Activated naive CD4-positive, alpha-beta T cell treated with anti-CD3 and anti-CD28 coated beads, Interleukin-2, amount 10 ng/mL, durations not matched to agents 7 days and 5 days (primary cell): ENCODE measurements at regions not wholly inside any gene's neighbourhood (a gene's known extent, or its start where the extent isn't known, plus 50 kb on each side); places are given as distances from the start of the nearest gene placed in this dataset.

Experiments
- CTCF ChIA-PET: fragments of 350-600 bp; sonication (Branson Sonifier 250); formaldehyde crosslinking; loops from one replicate; lab custom pipeline; 2021; ENCODE audit warnings: antibody characterized with exemption; lab: Charles Lee
- DNase-seq: peaks from one replicate; pipeline ENCODE4 v3.0.0-alpha.2; 2020
- H3K27ac Mint-ChIP-seq: one replicate; pipeline ENCODE4 v1.8.0; 2021; ENCODE audit warnings: mild to moderate bottlenecking, moderate library complexity, mixed read lengths
- H3K27me3 Mint-ChIP-seq: one replicate; pipeline ENCODE4 v1.8.0; 2021; ENCODE audit warnings: mild to moderate bottlenecking, mixed read lengths
- H3K36me3 Mint-ChIP-seq: one replicate; pipeline ENCODE4 v1.8.0; 2021; ENCODE audit warnings: mixed read lengths
- H3K4me1 Mint-ChIP-seq: one replicate; pipeline ENCODE4 v1.8.0; 2021; ENCODE audit warnings: mixed read lengths
- H3K4me3 Mint-ChIP-seq: one replicate; pipeline ENCODE4 v1.8.0; 2021; ENCODE audit warnings: mild to moderate bottlenecking, moderate library complexity, mixed read lengths
- H3K9me3 Mint-ChIP-seq: one replicate; pipeline ENCODE4 v1.8.0; 2021; ENCODE audit warnings: mixed read lengths

DNA sequence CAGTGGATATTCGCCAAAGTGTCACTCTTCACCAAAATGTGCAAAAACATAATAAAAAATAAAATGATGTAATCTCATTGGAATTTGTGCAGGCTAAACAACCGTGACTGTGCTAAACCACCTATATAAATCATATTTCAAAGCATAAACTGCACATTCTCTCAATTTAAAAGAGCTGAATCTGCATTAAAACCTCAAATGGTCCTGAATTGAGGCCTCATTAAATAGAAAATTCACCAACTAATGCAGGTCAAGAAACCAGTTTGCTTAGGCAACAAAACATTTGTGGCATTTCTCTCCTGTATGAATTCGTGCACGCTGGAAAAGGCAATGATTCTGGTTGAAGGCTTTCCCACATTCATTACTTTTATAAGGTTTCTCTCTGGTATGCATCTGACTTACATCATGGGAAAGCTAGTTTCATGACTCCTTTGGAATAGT lies 80.1 kb upstream of the IFNG-AS1 start:
- Mint-ChIP-seq H3K27me3 (peaks cover 3% of the 10 kb centered on the region), H3K27ac (no peak overlapping the region), H3K4me1 (no peaks in the 10 kb centered on the region), H3K9me3 (peaks cover 2% of the 10 kb centered on the region), H3K4me3 (no peak overlapping the region), H3K36me3 (no peaks in the 10 kb centered on the region)
- no peak for DNase-seq
- CTCF ChIA-PET: interaction anchor here (0.8 kb wide), 1 partner anchor 11 kb away, joined by 3 read pairs; no protein-coding TSS in a partner anchor

- H3K9me3 Mint-ChIP-seq: peaks cover 2% of the 10 kb centered on the region
- no peak overlapping the region for H3K4me3 Mint-ChIP-seq
- no peak for DNase-seq
- CTCF ChIA-PET: no interaction called here
- peaks cover 3% of the 10 kb centered on the region for H3K27me3 Mint-ChIP-seq
- H3K27ac Mint-ChIP-seq: no peak overlapping the region
- no peaks in the 10 kb centered on the region for H3K4me1 Mint-ChIP-seq
- no peaks in the 10 kb centered on the region for H3K36me3 Mint-ChIP-seq
Observed at GRCh38 chr12:67909681-67910080, 79.6 kb upstream of the IFNG-AS1 start.

DNA sequence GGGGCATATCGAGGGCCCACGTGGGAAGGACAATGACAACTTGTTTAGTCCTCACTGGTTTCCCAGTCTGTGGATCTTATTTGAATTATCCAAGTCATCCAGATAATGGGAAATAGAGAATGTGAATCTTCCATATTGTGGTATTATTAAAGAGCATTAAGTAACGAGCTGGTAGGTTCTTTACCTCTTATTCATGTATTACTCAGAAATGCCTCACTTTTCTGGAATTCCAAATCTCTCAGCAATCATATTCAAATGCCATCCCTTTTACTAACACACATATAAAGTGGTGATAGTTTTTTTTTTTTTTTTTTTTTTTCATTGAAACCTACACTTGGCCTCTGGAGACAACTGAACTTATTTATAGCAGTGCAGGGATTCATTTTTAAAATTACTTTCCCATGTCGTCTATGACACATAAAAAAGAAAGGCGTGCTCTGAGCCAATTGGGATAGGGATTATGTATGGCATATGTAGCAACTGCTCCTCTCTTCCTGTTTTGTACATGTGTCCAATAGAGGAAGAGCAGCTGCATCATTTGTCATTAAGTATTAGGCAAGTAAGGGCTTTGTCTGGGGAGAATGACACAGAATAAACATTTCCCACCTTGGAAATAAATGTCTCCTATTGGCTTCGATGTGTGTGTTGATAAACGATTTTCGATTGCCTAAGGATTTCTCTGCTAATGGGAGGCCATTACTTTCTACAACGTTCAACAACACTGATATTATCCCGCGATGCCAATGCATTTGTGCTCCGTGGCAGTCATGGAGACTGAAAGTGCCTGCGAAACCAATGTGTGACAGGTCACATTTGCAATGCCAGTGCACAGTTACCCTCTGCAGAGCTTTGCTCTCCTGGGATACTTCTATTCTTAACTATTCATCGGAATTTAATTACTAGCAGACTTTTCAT lies 78.6 kb upstream of the IFNG-AS1 start:
- Mint-ChIP-seq H3K36me3 (no peaks in the 10 kb centered on the region), H3K4me1 (no peaks in the 10 kb centered on the region), H3K4me3 (no peak overlapping the region), H3K9me3 (peaks cover 2% of the 10 kb centered on the region), H3K27ac (no peak overlapping the region), H3K27me3 (peaks cover 4% of the 10 kb centered on the region)
- CTCF ChIA-PET: no interaction called here
- DNase-seq: no peak

DNA sequence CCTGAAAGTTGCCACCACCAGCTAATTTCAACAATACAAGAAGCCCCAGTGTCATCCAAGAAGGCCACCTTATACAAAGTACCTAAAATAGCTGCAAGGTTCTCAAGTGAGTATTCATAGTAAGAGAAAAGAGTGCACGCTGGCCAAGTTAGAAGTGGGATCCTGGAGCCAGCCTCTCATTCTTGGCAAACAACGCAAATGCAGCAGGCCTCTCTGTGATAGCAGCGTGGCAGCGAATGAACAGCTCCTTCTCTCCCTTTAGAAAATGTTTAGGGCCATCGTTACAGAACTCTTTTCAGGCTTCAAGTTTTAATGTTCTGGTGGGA lies 78.0 kb upstream of the IFNG-AS1 start:
- Mint-ChIP-seq H3K4me3 (no peak overlapping the region), H3K9me3 (peaks cover 2% of the 10 kb centered on the region), H3K4me1 (no peaks in the 10 kb centered on the region), H3K27ac (no peak overlapping the region), H3K36me3 (no peaks in the 10 kb centered on the region), H3K27me3 (peaks cover 8% of the 10 kb centered on the region)
- no peak for DNase-seq
- CTCF ChIA-PET: no interaction called here

GRCh38 chr12:67911789-67912188 lies 77.5 kb upstream of the IFNG-AS1 start:
- no peaks in the 10 kb centered on the region for H3K36me3 Mint-ChIP-seq
- H3K27ac Mint-ChIP-seq: no peak overlapping the region
- no peak for DNase-seq
- peaks cover 13% of the 10 kb centered on the region for H3K27me3 Mint-ChIP-seq
- H3K9me3 Mint-ChIP-seq: peaks cover 2% of the 10 kb centered on the region
- no peaks in the 10 kb centered on the region for H3K4me1 Mint-ChIP-seq
- CTCF ChIA-PET: no interaction called here
- H3K4me3 Mint-ChIP-seq: no peak overlapping the region

DNA sequence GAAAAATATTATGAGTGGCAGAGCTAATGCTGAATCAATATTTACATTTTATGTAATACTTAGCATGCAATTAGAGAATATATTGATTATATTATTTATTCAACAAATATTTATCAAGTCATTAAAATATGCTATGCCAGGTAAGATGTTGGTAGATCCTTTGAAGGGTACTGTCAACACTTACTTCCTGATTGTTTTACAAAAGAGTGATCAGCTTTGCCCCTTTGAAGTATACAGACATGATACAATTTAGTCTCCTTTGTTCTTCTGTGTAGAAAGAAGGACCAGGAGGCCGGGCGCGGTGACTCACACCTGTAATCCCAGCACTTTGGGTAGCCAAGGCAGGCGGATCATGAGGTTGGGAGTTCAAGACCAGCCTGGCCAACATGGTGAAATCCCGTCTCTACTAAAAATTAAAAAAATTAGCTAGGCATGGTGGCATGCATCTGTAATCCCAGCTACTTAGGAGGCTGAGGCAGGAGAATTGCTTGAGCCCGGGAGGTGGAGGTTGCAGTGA lies 73.9 kb upstream of the IFNG-AS1 start:
- Mint-ChIP-seq H3K9me3 (no peaks in the 10 kb centered on the region), H3K27me3 (peaks cover 19% of the 10 kb centered on the region), H3K27ac (no peak overlapping the region), H3K4me3 (no peak overlapping the region), H3K4me1 (no peaks in the 10 kb centered on the region), H3K36me3 (no peaks in the 10 kb centered on the region)
- DNase-seq: no peak
- CTCF ChIA-PET: no interaction called here

GRCh38 chr12:67916266-67916970 lies 72.8 kb upstream of the IFNG-AS1 start:
- CTCF ChIA-PET: interaction anchor here (1.0 kb wide), 1 partner anchor 26 kb away, joined by 3 read pairs; no protein-coding TSS in a partner anchor
- Mint-ChIP-seq H3K27ac (no peak overlapping the region), H3K4me3 (no peak overlapping the region), H3K27me3 (peaks cover 19% of the 10 kb centered on the region), H3K9me3 (no peaks in the 10 kb centered on the region), H3K36me3 (no peaks in the 10 kb centered on the region), H3K4me1 (no peaks in the 10 kb centered on the region)
- no peak for DNase-seq

GRCh38 chr12:67917811-67918210 lies 71.4 kb upstream of the IFNG-AS1 start:
- Mint-ChIP-seq H3K27ac (no peak overlapping the region), H3K4me1 (no peaks in the 10 kb centered on the region), H3K9me3 (no peaks in the 10 kb centered on the region), H3K4me3 (no peak overlapping the region), H3K36me3 (no peaks in the 10 kb centered on the region), H3K27me3 (peaks cover 19% of the 10 kb centered on the region)
- DNase-seq: no peak
- CTCF ChIA-PET: no interaction called here

DNA sequence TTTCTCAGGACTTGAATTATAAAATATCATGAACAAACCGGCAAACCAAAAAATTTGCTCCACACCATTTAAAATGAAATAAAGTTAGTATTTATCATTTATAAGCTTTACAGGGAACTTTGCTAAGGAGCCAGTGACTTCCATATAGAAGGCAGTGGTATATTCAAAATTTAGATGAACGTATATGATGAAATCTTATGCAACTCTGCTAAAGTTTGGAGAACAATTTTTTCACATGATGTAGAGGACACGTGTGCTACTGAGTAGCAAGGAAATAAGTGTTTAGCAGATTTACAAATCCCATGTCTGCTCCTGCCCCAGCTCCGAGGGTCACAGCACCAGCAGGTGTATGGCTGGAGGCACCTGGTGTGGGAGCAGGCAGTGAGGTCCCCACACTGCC lies 70.8 kb upstream of the IFNG-AS1 start:
- Mint-ChIP-seq H3K9me3 (no peaks in the 10 kb centered on the region), H3K27ac (no peak overlapping the region)
- CTCF ChIA-PET: no interaction called here

GRCh38 chr12:67919406-67919805 lies 69.8 kb upstream of the IFNG-AS1 start:
- DNase-seq: no peak
- Mint-ChIP-seq H3K4me1 (no peaks in the 10 kb centered on the region), H3K36me3 (no peaks in the 10 kb centered on the region), H3K4me3 (no peak overlapping the region), H3K27ac (no peak overlapping the region), H3K27me3 (peaks cover 16% of the 10 kb centered on the region), H3K9me3 (no peaks in the 10 kb centered on the region)
- CTCF ChIA-PET: no interaction called here

More for the DNA sequence above, 70.8 kb upstream of the IFNG-AS1 start:
- no peak for DNase-seq
- Mint-ChIP-seq H3K4me3 (no peak overlapping the region), H3K4me1 (no peaks in the 10 kb centered on the region), H3K27me3 (peaks cover 16% of the 10 kb centered on the region), H3K36me3 (no peaks in the 10 kb centered on the region)

DNA sequence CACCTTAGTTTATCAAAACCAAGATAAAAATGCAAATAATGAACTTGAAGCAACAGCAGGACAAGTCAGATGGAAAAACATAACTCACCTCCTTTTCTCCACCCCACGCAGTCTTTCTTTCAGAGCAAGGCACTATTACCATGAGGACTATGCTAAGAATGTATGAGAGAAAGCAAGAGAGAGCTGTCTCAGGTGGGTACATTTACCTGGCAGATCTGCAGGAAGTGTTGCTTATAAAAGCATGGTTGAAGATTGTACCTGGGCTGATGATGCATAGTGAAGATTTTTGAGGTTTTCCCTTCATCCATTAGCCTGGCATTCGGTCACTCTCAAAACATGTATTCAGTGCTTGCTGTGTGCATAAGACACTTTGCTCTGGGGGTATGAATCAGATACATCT lies 68.8 kb upstream of the IFNG-AS1 start:
- H3K9me3 Mint-ChIP-seq: no peaks in the 10 kb centered on the region
- no peaks in the 10 kb centered on the region for H3K36me3 Mint-ChIP-seq
- CTCF ChIA-PET: no interaction called here
- no peak for DNase-seq
- H3K27ac Mint-ChIP-seq: no peak overlapping the region
- H3K4me1 Mint-ChIP-seq: peaks cover 1% of the 10 kb centered on the region
- H3K27me3 Mint-ChIP-seq: peaks cover 16% of the 10 kb centered on the region
- H3K4me3 Mint-ChIP-seq: no peak overlapping the region

DNA sequence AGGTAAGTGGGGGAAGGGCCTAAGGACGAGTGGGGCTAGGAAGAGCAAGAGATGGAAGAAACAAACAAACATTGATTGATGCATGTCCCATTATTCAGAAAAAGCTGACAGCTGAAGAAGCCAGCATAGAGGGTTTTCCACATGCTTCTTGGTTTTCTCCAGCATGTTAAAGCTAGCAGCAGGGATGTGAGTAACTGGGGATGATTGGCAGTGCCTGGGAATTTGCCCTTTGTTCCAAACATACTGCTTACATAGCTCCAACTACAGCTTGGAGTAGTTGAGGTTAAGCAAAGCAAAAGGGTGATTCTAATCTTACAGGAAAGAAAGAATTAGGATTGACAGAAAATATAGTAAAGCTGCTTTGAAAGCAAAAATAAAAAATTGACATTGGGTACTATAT lies 68.0 kb upstream of the IFNG-AS1 start:
- CTCF ChIA-PET: interaction anchor here (0.6 kb wide), 1 partner anchor 565 kb away, joined by 3 read pairs; no protein-coding TSS in a partner anchor
- peaks cover 10% of the 10 kb centered on the region for H3K27me3 Mint-ChIP-seq
- no peak overlapping the region for H3K27ac Mint-ChIP-seq
- H3K9me3 Mint-ChIP-seq: no peaks in the 10 kb centered on the region
- H3K4me3 Mint-ChIP-seq: no peak overlapping the region
- DNase-seq: no peak
- peaks cover 5% of the 10 kb centered on the region for H3K4me1 Mint-ChIP-seq
- no peaks in the 10 kb centered on the region for H3K36me3 Mint-ChIP-seq

DNA sequence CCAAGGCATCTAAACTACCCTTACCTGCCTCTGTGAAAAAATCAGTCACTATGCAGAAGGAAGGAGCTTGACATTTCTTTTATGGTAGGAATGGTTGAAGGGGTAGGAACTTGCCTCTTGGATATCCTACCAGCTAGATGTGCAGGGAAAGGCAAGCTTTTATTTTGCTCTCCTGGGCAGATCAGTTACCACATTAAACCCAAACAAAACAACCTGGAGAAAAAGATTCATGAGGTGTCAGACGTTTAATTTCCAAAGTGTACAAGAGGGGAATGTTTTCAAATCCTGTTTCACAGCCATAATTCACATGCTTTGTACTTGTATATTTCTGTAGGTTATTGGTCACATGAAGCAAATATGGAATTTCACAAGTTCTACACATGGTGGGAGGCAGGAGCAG lies 67.0 kb upstream of the IFNG-AS1 start:
- no peaks in the 10 kb centered on the region for H3K36me3 Mint-ChIP-seq
- H3K9me3 Mint-ChIP-seq: no peaks in the 10 kb centered on the region
- H3K27ac Mint-ChIP-seq: no peak overlapping the region
- H3K4me1 Mint-ChIP-seq: peaks cover 5% of the 10 kb centered on the region
- peaks cover 4% of the 10 kb centered on the region for H3K27me3 Mint-ChIP-seq
- CTCF ChIA-PET: no interaction called here
- no peak for DNase-seq
- no peak overlapping the region for H3K4me3 Mint-ChIP-seq

DNA sequence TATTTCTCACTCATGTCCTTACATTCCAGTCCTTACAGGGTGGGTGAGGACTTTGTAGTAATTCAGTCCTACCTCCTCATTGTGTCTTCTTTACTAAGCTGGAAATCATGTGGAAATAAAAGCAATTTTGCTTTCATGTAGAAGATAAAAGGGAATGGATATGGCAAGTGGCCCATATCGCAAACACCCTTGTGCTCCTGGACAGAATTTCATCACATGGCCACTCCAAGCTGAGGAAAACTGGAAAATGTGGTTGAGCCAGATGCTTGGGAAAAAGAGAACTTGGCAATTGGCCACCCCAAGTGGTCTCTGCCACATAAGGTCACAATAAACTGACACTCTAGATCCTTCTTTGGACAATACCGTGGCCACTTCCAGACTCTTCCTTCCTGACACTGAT lies 64.2 kb upstream of the IFNG-AS1 start:
- peaks cover 5% of the 10 kb centered on the region for H3K4me1 Mint-ChIP-seq
- no peak overlapping the region for H3K27ac Mint-ChIP-seq
- DNase-seq: no peak
- H3K36me3 Mint-ChIP-seq: no peaks in the 10 kb centered on the region
- H3K4me3 Mint-ChIP-seq: no peak overlapping the region
- peaks cover 3% of the 10 kb centered on the region for H3K27me3 Mint-ChIP-seq
- CTCF ChIA-PET: interaction anchor here (1.7 kb wide), 1 partner anchor 18 kb away, joined by 4 read pairs; no protein-coding TSS in a partner anchor
- no peaks in the 10 kb centered on the region for H3K9me3 Mint-ChIP-seq
